GM23338 (cell line): ENCODE measurements at regions not wholly inside any gene's neighbourhood (a gene's known extent, or its start where the extent isn't known, plus 50 kb on each side); places are given as distances from the start of the nearest gene placed in this dataset.

Source experiments
- ATAC-seq: fragments of 200-7000 bp; cut with Tn5 transposase; 3 replicates; pipeline ENCODE4 v1.9.1; 2020
- DNase-seq: peaks from one replicate; pipeline ENCODE4 v3.0.0-alpha.2; 2015; ENCODE audit warnings: low spot score
- H2AFZ ChIP-seq: fragments of 200-600 bp; sonication (generic); 2 replicates; pipeline ENCODE4 v1.8.0; 2016; ENCODE audit warnings: antibody characterized with exemption, mild to moderate bottlenecking, moderate library complexity
- H3F3A ChIP-seq: fragments of 200-600 bp; sonication (generic); replicated peaks from 2 replicates; pipeline ENCODE4 v1.8.0; 2017; ENCODE audit warnings: antibody characterized with exemption, mixed run types, low read depth
- H3K27ac ChIP-seq: fragments of 200-600 bp; sonication (generic); 2 replicates; pipeline ENCODE4 v1.6.1; 2016; ENCODE audit warnings: low read depth
- H3K27me3 ChIP-seq: fragments of 200-600 bp; sonication (generic); 2 replicates; pipeline ENCODE4 v1.8.0; 2016; ENCODE audit warnings: mild to moderate bottlenecking, mixed run types, moderate library complexity; ENCODE audit not compliant: insufficient read depth
- H3K36me3 ChIP-seq: fragments of 200-600 bp; sonication (generic); 2 replicates; pipeline ENCODE4 v1.8.0; 2016; ENCODE audit warnings: mild to moderate bottlenecking; ENCODE audit not compliant: insufficient read depth
- H3K4me1 ChIP-seq: fragments of 200-600 bp; sonication (generic); 2 replicates; pipeline ENCODE4 v1.8.0; 2016; ENCODE audit warnings: mild to moderate bottlenecking, moderate library complexity; ENCODE audit not compliant: insufficient read depth
- H3K4me2 ChIP-seq: fragments of 200-600 bp; sonication (generic); 2 replicates; pipeline ENCODE4 v1.7.1; 2017; ENCODE audit warnings: mixed run types
- H3K4me3 ChIP-seq: fragments of 200-600 bp; sonication (generic); 2 replicates; pipeline ENCODE4 v1.6.1; 2016; ENCODE audit warnings: mixed run types
- H3K79me2 ChIP-seq: fragments of 200-600 bp; sonication (generic); replicated peaks from 2 replicates; pipeline ENCODE4 v1.8.0; 2017; ENCODE audit warnings: mild to moderate bottlenecking; ENCODE audit not compliant: insufficient read depth
- H3K9me2 ChIP-seq: fragments of 200-600 bp; sonication (generic); 2 replicates; pipeline ENCODE4 v1.8.0; 2017; ENCODE audit not compliant: insufficient read depth
- H4K20me1 ChIP-seq: fragments of 200-600 bp; sonication (generic); replicated peaks from 2 replicates; pipeline ENCODE4 v1.8.0; 2017; ENCODE audit warnings: mild to moderate bottlenecking; ENCODE audit not compliant: insufficient read depth
- H3K27ac Mint-ChIP-seq: 2 replicates; pipeline ENCODE4 v1.8.0; 2020; ENCODE audit warnings: inconsistent platforms, mild to moderate bottlenecking, moderate library complexity, mixed read lengths
- H3K27me3 Mint-ChIP-seq: 3 replicates; pipeline ENCODE4 v1.8.0; 2022; ENCODE audit warnings: low read depth, mild to moderate bottlenecking, moderate library complexity, mixed read lengths, inconsistent platforms; ENCODE audit not compliant: insufficient read depth, poor library complexity
- H3K36me3 Mint-ChIP-seq: 3 replicates; pipeline ENCODE4 v1.8.0; 2021; ENCODE audit warnings: low read depth, mild to moderate bottlenecking, inconsistent platforms, moderate library complexity, mixed read lengths
- H3K4me1 Mint-ChIP-seq: 3 replicates; pipeline ENCODE4 v1.8.0; 2020; ENCODE audit warnings: mild to moderate bottlenecking, inconsistent platforms, mixed read lengths
- H3K4me3 Mint-ChIP-seq: 3 replicates; pipeline ENCODE4 v1.8.0; 2021; ENCODE audit warnings: moderate library complexity, mild to moderate bottlenecking, inconsistent platforms, mixed read lengths
- H3K9me3 Mint-ChIP-seq: 3 replicates; pipeline ENCODE4 v1.8.0; 2020; ENCODE audit warnings: moderate library complexity, mild to moderate bottlenecking, inconsistent platforms, mixed read lengths
- CREB1 ChIP-seq: fragments of 250-450 bp; sonication (Bioruptor Pico); IDR thresholded peaks from 2 replicates; pipeline ENCODE4 v1.5.0; 2020; ENCODE audit warnings: low read depth, mild to moderate bottlenecking, moderate library complexity
- JUNB ChIP-seq: IDR thresholded peaks from one replicate; pipeline ENCODE4 v1.6.1; 2016; ENCODE audit warnings: antibody characterized with exemption; ENCODE audit not compliant: unreplicated experiment
- NANOG ChIP-seq: IDR thresholded peaks from 2 replicates; pipeline ENCODE4 v1.6.1; 2016; ENCODE audit warnings: antibody characterized with exemption, borderline replicate concordance
- POLR2AphosphoS5 ChIP-seq: IDR thresholded peaks from 2 replicates; pipeline ENCODE4 v1.6.1; 2016; ENCODE audit warnings: antibody characterized with exemption, low read depth
- STAT1 ChIP-seq: IDR thresholded peaks from one replicate; pipeline ENCODE4 v1.6.1; 2016; ENCODE audit warnings: antibody characterized with exemption; ENCODE audit not compliant: unreplicated experiment
- ZNF114 ChIP-seq: fragments of 250-450 bp; sonication (Bioruptor Pico); IDR thresholded peaks from 2 replicates; pipeline ENCODE4 v1.5.0; 2020; ENCODE audit warnings: mild to moderate bottlenecking, moderate library complexity
- ZNF331 ChIP-seq: fragments of 250-450 bp; sonication (Bioruptor Pico); IDR thresholded peaks from 2 replicates; pipeline ENCODE4 v1.5.0; 2020; ENCODE audit warnings: low read depth, mild to moderate bottlenecking, moderate library complexity
- TF ChIP-seq, protein P1 (sequence below): IDR thresholded peaks from one replicate; pipeline ENCODE4 v1.6.1; 2018; ENCODE audit warnings: antibody characterized with exemption; ENCODE audit not compliant: unreplicated experiment
- TF ChIP-seq, protein P2 (sequence below): IDR thresholded peaks from 2 replicates; pipeline ENCODE4 v1.6.1; 2016; ENCODE audit warnings: antibody characterized with exemption
- TF ChIP-seq, protein P3 (sequence below), 2 experiments: fragments of 200-600 bp in 1 of 2; sonication (generic) in 1 of 2; conservative IDR thresholded peaks; 2 replicates each; pipeline versions ENCODE4 v1.5.1 to v1.6.1; 2016 to 2017; ENCODE audit warnings: antibody characterized with exemption in 2 of 2, low read depth in 2 of 2, mild to moderate bottlenecking in 2 of 2, moderate library complexity in 1 of 2

DNA sequence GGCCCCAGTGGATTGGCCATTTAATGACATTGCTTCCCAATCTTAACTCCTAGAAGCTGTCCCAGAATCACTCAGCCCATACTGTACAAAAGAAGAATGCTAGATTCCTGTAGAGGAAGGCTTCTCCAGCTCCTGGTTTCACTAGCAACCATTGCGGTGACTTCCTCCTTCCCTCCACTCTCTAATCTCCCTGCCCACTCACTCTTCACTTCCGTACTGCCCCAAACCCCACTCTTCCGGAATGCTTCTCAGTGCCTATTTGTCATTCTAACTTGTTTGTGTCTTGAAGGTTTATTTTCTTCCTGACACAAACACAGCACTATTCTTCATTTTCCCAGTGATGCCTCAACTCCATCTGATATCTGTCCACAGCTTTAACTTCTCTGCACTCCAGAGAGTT lies 97.1 kb upstream of the SPATA16 start (continued):
- TF ChIP-seq, protein P1, sequence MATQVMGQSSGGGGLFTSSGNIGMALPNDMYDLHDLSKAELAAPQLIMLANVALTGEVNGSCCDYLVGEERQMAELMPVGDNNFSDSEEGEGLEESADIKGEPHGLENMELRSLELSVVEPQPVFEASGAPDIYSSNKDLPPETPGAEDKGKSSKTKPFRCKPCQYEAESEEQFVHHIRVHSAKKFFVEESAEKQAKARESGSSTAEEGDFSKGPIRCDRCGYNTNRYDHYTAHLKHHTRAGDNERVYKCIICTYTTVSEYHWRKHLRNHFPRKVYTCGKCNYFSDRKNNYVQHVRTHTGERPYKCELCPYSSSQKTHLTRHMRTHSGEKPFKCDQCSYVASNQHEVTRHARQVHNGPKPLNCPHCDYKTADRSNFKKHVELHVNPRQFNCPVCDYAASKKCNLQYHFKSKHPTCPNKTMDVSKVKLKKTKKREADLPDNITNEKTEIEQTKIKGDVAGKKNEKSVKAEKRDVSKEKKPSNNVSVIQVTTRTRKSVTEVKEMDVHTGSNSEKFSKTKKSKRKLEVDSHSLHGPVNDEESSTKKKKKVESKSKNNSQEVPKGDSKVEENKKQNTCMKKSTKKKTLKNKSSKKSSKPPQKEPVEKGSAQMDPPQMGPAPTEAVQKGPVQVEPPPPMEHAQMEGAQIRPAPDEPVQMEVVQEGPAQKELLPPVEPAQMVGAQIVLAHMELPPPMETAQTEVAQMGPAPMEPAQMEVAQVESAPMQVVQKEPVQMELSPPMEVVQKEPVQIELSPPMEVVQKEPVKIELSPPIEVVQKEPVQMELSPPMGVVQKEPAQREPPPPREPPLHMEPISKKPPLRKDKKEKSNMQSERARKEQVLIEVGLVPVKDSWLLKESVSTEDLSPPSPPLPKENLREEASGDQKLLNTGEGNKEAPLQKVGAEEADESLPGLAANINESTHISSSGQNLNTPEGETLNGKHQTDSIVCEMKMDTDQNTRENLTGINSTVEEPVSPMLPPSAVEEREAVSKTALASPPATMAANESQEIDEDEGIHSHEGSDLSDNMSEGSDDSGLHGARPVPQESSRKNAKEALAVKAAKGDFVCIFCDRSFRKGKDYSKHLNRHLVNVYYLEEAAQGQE: no peak
- no peak for TF ChIP-seq JUNB

DNA sequence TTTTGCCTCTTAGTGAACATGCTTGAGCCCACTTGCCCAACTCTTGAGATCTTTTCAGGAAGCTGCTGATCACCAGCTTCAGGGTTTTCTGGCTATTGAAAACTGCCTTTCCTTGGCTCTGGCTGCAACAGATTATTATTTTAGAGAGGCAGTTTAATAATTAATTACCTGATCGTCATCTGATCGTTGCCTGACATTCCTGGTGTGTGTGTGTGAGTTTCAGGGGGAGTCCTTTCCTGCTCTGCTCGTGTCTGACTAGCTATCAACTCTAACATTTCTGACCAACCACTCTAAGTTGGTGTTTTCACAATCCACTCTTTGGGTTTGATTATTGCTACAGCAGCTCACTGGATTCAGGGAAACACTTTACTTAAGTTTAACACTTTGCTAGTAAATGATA lies 84.3 kb upstream of the SPATA16 start:
- H3K4me1 ChIP-seq: no peaks in the 10 kb centered on the region
- H3K9me2 ChIP-seq: peaks cover 7% of the 10 kb centered on the region; the same call in 1 of the 2 replicates
- peaks cover 7% of the 10 kb centered on the region; the same call in 2 of the 3 replicates for H3K36me3 Mint-ChIP-seq
- TF ChIP-seq POLR2AphosphoS5: no peak
- no peak for TF ChIP-seq CREB1
- TF ChIP-seq, protein P2, sequence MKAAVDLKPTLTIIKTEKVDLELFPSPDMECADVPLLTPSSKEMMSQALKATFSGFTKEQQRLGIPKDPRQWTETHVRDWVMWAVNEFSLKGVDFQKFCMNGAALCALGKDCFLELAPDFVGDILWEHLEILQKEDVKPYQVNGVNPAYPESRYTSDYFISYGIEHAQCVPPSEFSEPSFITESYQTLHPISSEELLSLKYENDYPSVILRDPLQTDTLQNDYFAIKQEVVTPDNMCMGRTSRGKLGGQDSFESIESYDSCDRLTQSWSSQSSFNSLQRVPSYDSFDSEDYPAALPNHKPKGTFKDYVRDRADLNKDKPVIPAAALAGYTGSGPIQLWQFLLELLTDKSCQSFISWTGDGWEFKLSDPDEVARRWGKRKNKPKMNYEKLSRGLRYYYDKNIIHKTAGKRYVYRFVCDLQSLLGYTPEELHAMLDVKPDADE: no peak
- no peak for TF ChIP-seq NANOG
- TF ChIP-seq, protein P3, sequence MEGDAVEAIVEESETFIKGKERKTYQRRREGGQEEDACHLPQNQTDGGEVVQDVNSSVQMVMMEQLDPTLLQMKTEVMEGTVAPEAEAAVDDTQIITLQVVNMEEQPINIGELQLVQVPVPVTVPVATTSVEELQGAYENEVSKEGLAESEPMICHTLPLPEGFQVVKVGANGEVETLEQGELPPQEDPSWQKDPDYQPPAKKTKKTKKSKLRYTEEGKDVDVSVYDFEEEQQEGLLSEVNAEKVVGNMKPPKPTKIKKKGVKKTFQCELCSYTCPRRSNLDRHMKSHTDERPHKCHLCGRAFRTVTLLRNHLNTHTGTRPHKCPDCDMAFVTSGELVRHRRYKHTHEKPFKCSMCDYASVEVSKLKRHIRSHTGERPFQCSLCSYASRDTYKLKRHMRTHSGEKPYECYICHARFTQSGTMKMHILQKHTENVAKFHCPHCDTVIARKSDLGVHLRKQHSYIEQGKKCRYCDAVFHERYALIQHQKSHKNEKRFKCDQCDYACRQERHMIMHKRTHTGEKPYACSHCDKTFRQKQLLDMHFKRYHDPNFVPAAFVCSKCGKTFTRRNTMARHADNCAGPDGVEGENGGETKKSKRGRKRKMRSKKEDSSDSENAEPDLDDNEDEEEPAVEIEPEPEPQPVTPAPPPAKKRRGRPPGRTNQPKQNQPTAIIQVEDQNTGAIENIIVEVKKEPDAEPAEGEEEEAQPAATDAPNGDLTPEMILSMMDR (conservative IDR thresholded peaks at IDR 0.05; ENCODE audit: low read depth in 2 of 2): no peak
- no peak for TF ChIP-seq JUNB
- TF ChIP-seq, protein P1: no peak
- no peak for TF ChIP-seq STAT1
- no peak for TF ChIP-seq ZNF331
- no peak for TF ChIP-seq ZNF114 (CRISPR knock-in tag)
- ATAC-seq: no peak
- no peaks in the 10 kb centered on the region for H3K79me2 ChIP-seq
- no peak overlapping the region for H3K4me3 Mint-ChIP-seq
- H3K4me1 Mint-ChIP-seq: no peaks in the 10 kb centered on the region
- H2AFZ ChIP-seq: peak overlapping the region; percentile 19; the same call in 1 of the 2 replicates
- no peaks in the 10 kb centered on the region for H4K20me1 ChIP-seq
- DNase-seq: no peak
- no peak overlapping the region for H3K27ac Mint-ChIP-seq
- no peaks in the 10 kb centered on the region for H3K27me3 ChIP-seq
- peaks cover 15% of the 10 kb centered on the region; the same call in 2 of the 3 replicates for H3K9me3 Mint-ChIP-seq
- H3F3A ChIP-seq: no peaks in the 10 kb centered on the region
- H3K36me3 ChIP-seq: no peaks in the 10 kb centered on the region
- H3K4me3 ChIP-seq: no peak overlapping the region
- no peak overlapping the region for H3K27ac ChIP-seq
- peaks cover 4% of the 10 kb centered on the region for H3K27me3 Mint-ChIP-seq
- H3K4me2 ChIP-seq: no peak overlapping the region
